Stomach (tissue), 4 donors: ENCODE measurements at regions not wholly inside any gene's neighbourhood (a gene's known extent, or its start where the extent isn't known, plus 50 kb on each side); places are given as distances from the start of the nearest gene placed in this dataset.

Source experiments
- CTCF ChIP-seq, 7 experiments: fragments of 450-650 bp in 4 of 7; fragments of 200-600 bp in 3 of 7; sonication (generic) in 3 of 7; IDR thresholded peaks; one replicate each; pipeline ENCODE4 v1.5.1; 2016 to 2019; ENCODE audit warnings: antibody characterized with exemption in 7 of 7, control low read depth in 2 of 7, mild to moderate bottlenecking in 1 of 7
- EP300 ChIP-seq: sonication (generic); formaldehyde crosslinking; IDR thresholded peaks from one replicate; pipeline ENCODE4 v1.6.1; 2017; ENCODE audit warnings: antibody characterized with exemption

- no peak for TF ChIP-seq CTCF (IDR thresholded peaks at IDR 0.05)
- TF ChIP-seq EP300: no peak
These were observed 99.6 kb upstream of the OBI1 start for GRCh38 chr13:78758549-78758948.
